H1 (cell line): ENCODE measurements at regions not wholly inside any gene's neighbourhood (a gene's known extent, or its start where the extent isn't known, plus 50 kb on each side); places are given as distances from the start of the nearest gene placed in this dataset.

Experiments used
- RXRA ChIP-seq: IDR thresholded peaks from 2 replicates; pipeline ENCODE4 v1.6.1; 2011; ENCODE audit warnings: low read depth, mild to moderate bottlenecking, low read length, moderate library complexity; ENCODE audit not compliant: insufficient read depth
- SIN3A ChIP-seq, 2 experiments: IDR thresholded peaks in 1 of 2; conservative IDR thresholded peaks in 1 of 2; 2 replicates each; pipeline ENCODE4 v1.6.1; 2011 to 2012; ENCODE audit warnings: low read length in 2 of 2, improper control_type of control experiment in 1 of 2, low read depth in 1 of 2, mild to moderate bottlenecking in 1 of 2

DNA sequence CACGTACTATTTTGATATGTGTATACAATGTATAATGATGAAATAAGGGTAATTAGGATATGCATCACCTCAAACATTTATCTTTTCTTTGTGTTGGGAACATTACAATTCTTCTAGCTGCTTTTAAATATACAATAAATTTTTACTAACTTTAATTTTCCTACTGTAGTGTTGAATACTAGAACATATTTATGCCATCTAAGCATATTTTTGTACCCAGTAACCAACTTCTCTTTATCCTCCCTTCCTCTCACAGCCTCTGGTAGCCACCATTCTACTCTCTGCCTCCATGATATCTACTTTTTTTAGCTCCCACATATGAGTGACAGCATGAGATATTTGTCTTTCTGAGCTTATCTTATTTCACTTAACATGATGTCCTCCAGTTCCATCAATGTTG, 468.0 kb downstream of the COL11A1 start (continued):
- TF ChIP-seq SIN3A (conservative IDR thresholded peaks at IDR 0.05 in 1 of 2, IDR thresholded peaks at IDR 0.05 in 1 of 2; ENCODE audit: low read depth in 1 of 2, low read length in 2 of 2) (no peak), RXRA (no peak)
- TF ChIP-seq, all 59 proteins: peak for 0
